GM12892 (cell line): ENCODE measurements at regions not wholly inside any gene's neighbourhood (a gene's known extent, or its start where the extent isn't known, plus 50 kb on each side); places are given as distances from the start of the nearest gene placed in this dataset.

Experiments
- POLR2A ChIP-seq: IDR thresholded peaks from 2 replicates; pipeline ENCODE4 v1.6.1; 2011; ENCODE audit warnings: low read depth, low read length, control low read depth
- POLR2AphosphoS5 ChIP-seq: IDR thresholded peaks from 2 replicates; pipeline ENCODE4 v1.6.1; 2011; ENCODE audit warnings: low read depth, low read length, control low read depth
- TAF1 ChIP-seq: IDR thresholded peaks from 2 replicates; pipeline ENCODE4 v1.6.1; 2011; ENCODE audit warnings: low read depth, mild to moderate bottlenecking, control low read depth, low read length, borderline replicate concordance

DNA sequence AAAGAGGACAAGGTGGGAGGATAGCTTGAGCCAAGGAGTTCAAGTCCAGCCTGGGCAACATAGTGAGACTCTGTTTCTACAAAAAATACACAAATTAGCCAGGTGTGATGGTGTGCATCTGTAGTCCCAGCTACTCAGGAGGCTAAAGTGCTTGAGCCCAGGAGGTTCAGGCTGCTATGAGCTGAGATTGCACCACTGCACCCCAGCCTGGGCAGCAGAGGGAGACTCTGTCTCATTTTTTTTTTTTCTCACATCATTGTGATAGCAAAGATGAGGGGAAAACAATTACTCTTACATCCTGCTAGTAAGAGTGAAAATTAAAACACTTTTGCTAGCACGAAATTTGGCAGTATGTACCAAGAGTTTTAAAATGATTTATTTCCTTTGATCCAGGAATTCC lies 463.7 kb downstream of the TMEM135 start:
- TF ChIP-seq POLR2A (no peak), TAF1 (no peak), POLR2AphosphoS5 (no peak)
